ENCODE measurements at regions not wholly inside any gene's neighbourhood (a gene's known extent, or its start where the extent isn't known, plus 50 kb on each side); places are given as distances from the start of the nearest gene placed in this dataset.

- TF ChIP-seq, protein P1, sequence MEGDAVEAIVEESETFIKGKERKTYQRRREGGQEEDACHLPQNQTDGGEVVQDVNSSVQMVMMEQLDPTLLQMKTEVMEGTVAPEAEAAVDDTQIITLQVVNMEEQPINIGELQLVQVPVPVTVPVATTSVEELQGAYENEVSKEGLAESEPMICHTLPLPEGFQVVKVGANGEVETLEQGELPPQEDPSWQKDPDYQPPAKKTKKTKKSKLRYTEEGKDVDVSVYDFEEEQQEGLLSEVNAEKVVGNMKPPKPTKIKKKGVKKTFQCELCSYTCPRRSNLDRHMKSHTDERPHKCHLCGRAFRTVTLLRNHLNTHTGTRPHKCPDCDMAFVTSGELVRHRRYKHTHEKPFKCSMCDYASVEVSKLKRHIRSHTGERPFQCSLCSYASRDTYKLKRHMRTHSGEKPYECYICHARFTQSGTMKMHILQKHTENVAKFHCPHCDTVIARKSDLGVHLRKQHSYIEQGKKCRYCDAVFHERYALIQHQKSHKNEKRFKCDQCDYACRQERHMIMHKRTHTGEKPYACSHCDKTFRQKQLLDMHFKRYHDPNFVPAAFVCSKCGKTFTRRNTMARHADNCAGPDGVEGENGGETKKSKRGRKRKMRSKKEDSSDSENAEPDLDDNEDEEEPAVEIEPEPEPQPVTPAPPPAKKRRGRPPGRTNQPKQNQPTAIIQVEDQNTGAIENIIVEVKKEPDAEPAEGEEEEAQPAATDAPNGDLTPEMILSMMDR (IDR thresholded peaks at IDR 0.05), result no peak
- no peak for TF ChIP-seq POLR2A (IDR thresholded peaks at IDR 0.05)
These were observed 63.0 kb upstream of the SELENOP start for GRCh38 chr5:42874621-42875198.
